HCT116 (cell line): ENCODE measurements at regions not wholly inside any gene's neighbourhood (a gene's known extent, or its start where the extent isn't known, plus 50 kb on each side); places are given as distances from the start of the nearest gene placed in this dataset.

Experiments used
- EZH2 ChIP-seq: fragments of 200-600 bp; sonication (generic); IDR thresholded peaks from 2 replicates; pipeline ENCODE4 v1.6.1; 2017; ENCODE audit warnings: antibody characterized with exemption, mixed run types
- POLR2A ChIP-seq: IDR thresholded peaks from 2 replicates; pipeline ENCODE4 v1.7.0; 2011; ENCODE audit warnings: borderline replicate concordance; ENCODE audit not compliant: insufficient read depth, insufficient read length; ENCODE audit errors: extremely low read depth
- RAD21 ChIP-seq: IDR thresholded peaks from 2 replicates; pipeline ENCODE4 v1.6.1; 2012; ENCODE audit warnings: low read depth, mild to moderate bottlenecking
- SP1 ChIP-seq: IDR thresholded peaks from 2 replicates; pipeline ENCODE4 v1.6.1; 2012; ENCODE audit warnings: low read depth
- YY1 ChIP-seq: IDR thresholded peaks from 2 replicates; pipeline ENCODE4 v1.6.1; 2011; ENCODE audit warnings: low read length, low read depth, moderate library complexity, mild to moderate bottlenecking; ENCODE audit not compliant: insufficient replicate concordance; ENCODE audit errors: extremely low read depth
- TF ChIP-seq, protein P1 (sequence below), 3 experiments: fragments of 200-600 bp in 1 of 3; sonication (generic) in 1 of 3; IDR thresholded peaks in 2 of 3; conservative IDR thresholded peaks in 1 of 3; 2 replicates each; pipeline ENCODE4 v1.5.1; 2012 to 2017; ENCODE audit warnings: low read depth in 2 of 3, low read length in 2 of 3, antibody characterized with exemption in 1 of 3, borderline replicate concordance in 1 of 3, control low read depth in 1 of 3, mild to moderate bottlenecking in 1 of 3, mixed read lengths in 1 of 3, mixed run types in 1 of 3, moderate library complexity in 1 of 3; ENCODE audit not compliant: insufficient read depth in 1 of 3
- TF ChIP-seq, protein P2 (sequence below): IDR thresholded peaks from 2 replicates; pipeline ENCODE4 v1.6.1; 2012
- TF ChIP-seq, protein P3 (sequence below): IDR thresholded peaks from 2 replicates; pipeline ENCODE4 v1.6.1; 2012; ENCODE audit warnings: low read depth

- TF ChIP-seq, protein P1, sequence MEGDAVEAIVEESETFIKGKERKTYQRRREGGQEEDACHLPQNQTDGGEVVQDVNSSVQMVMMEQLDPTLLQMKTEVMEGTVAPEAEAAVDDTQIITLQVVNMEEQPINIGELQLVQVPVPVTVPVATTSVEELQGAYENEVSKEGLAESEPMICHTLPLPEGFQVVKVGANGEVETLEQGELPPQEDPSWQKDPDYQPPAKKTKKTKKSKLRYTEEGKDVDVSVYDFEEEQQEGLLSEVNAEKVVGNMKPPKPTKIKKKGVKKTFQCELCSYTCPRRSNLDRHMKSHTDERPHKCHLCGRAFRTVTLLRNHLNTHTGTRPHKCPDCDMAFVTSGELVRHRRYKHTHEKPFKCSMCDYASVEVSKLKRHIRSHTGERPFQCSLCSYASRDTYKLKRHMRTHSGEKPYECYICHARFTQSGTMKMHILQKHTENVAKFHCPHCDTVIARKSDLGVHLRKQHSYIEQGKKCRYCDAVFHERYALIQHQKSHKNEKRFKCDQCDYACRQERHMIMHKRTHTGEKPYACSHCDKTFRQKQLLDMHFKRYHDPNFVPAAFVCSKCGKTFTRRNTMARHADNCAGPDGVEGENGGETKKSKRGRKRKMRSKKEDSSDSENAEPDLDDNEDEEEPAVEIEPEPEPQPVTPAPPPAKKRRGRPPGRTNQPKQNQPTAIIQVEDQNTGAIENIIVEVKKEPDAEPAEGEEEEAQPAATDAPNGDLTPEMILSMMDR (IDR thresholded peaks at IDR 0.05 in 2 of 3, conservative IDR thresholded peaks at IDR 0.05 in 1 of 3; ENCODE audit: borderline replicate concordance in 1 of 3, insufficient read depth in 1 of 3, low read depth in 2 of 3, low read length in 2 of 3), result no peak
- TF ChIP-seq YY1, result no peak
- no peak for TF ChIP-seq POLR2A
- TF ChIP-seq EZH2, result no peak
- TF ChIP-seq RAD21, result no peak
- TF ChIP-seq SP1, result no peak
- TF ChIP-seq, protein P2, sequence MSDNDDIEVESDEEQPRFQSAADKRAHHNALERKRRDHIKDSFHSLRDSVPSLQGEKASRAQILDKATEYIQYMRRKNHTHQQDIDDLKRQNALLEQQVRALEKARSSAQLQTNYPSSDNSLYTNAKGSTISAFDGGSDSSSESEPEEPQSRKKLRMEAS, result no peak
- TF ChIP-seq, protein P3, sequence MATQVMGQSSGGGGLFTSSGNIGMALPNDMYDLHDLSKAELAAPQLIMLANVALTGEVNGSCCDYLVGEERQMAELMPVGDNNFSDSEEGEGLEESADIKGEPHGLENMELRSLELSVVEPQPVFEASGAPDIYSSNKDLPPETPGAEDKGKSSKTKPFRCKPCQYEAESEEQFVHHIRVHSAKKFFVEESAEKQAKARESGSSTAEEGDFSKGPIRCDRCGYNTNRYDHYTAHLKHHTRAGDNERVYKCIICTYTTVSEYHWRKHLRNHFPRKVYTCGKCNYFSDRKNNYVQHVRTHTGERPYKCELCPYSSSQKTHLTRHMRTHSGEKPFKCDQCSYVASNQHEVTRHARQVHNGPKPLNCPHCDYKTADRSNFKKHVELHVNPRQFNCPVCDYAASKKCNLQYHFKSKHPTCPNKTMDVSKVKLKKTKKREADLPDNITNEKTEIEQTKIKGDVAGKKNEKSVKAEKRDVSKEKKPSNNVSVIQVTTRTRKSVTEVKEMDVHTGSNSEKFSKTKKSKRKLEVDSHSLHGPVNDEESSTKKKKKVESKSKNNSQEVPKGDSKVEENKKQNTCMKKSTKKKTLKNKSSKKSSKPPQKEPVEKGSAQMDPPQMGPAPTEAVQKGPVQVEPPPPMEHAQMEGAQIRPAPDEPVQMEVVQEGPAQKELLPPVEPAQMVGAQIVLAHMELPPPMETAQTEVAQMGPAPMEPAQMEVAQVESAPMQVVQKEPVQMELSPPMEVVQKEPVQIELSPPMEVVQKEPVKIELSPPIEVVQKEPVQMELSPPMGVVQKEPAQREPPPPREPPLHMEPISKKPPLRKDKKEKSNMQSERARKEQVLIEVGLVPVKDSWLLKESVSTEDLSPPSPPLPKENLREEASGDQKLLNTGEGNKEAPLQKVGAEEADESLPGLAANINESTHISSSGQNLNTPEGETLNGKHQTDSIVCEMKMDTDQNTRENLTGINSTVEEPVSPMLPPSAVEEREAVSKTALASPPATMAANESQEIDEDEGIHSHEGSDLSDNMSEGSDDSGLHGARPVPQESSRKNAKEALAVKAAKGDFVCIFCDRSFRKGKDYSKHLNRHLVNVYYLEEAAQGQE, result no peak
Measured at GRCh38 chr6:141467041-141467440, 665.7 kb upstream of the GJE1 start.
